Lower lobe of right lung (tissue), 2 donors: ENCODE measurements at regions not wholly inside any gene's neighbourhood (a gene's known extent, or its start where the extent isn't known, plus 50 kb on each side); places are given as distances from the start of the nearest gene placed in this dataset.

ENCODE experiments used
- ATAC-seq, 2 donors: fragments of 200-7000 bp; cut with Tn5 transposase; one replicate each; pipeline ENCODE4 v1.9.1; 2020 to 2022; ENCODE audit warnings: mild to moderate bottlenecking in 2 of 2, moderate library complexity in 2 of 2
- DNase-seq: peaks from one replicate; pipeline ENCODE4 v3.0.0-alpha.2; 2020
- H3K27ac ChIP-seq: fragments of 200-600 bp; one replicate; pipeline ENCODE4 v1.8.0; 2022
- H3K27me3 ChIP-seq: fragments of 200-600 bp; one replicate; pipeline ENCODE4 v1.8.0; 2022; ENCODE audit warnings: low read depth
- H3K36me3 ChIP-seq: fragments of 200-600 bp; one replicate; pipeline ENCODE4 v1.8.0; 2022; ENCODE audit warnings: mild to moderate bottlenecking
- H3K4me1 ChIP-seq: fragments of 200-600 bp; one replicate; pipeline ENCODE4 v1.8.0; 2022
- H3K4me3 ChIP-seq: fragments of 200-600 bp; one replicate; pipeline ENCODE4 v1.8.0; 2022; ENCODE audit warnings: mild to moderate bottlenecking
- H3K9me3 ChIP-seq: fragments of 200-600 bp; one replicate; pipeline ENCODE4 v1.8.0; 2022
- CTCF ChIP-seq: fragments of 200-600 bp; IDR thresholded peaks from one replicate; pipeline ENCODE4 v1.8.0; 2022; ENCODE audit warnings: antibody characterized with exemption, mild to moderate bottlenecking
- intact Hi-C: fragments of 100-400 bp; cut with DNase I; formaldehyde crosslinking; loops from one replicate; pipeline ENCODE4 v1.11.0; 2022
- donor health status: DM: no; HTN: yes; CAD: no; lungs with severe emphysema.

DNA sequence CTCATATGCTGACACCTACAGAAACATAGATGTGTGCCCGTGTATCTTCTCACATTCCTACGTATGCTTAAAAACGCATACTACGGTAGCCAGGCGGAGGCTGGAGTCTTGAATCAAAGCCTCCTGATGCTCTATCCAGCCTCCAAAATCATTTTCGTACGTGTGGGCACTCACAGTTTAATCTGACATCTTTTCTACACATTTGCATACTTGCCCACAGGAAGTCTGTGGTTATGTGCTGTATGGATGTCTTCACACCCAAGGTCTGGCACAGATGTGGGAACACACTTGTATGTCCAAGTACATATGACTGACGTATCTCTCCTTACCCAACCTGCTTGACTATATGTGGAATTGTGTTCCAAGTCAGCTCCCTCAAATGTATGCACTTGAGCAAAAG is 561.8 kb upstream of the CADM1 start:
- H3K4me3 ChIP-seq: no peak overlapping the region
- H3K27ac ChIP-seq: no peak overlapping the region
- intact Hi-C loops: no loop called here
- ATAC-seq (no peak), DNase-seq (no peak)
- H3K27me3 ChIP-seq: peaks cover 1% of the 10 kb centered on the region
- no peaks in the 10 kb centered on the region for H3K36me3 ChIP-seq
- TF ChIP-seq CTCF: no peak
- peaks cover 8% of the 10 kb centered on the region for H3K4me1 ChIP-seq
- H3K9me3 ChIP-seq: no peaks in the 10 kb centered on the region

GRCh38 chr11:116065191-116065895 is 561.1 kb upstream of the CADM1 start:
- no peaks in the 10 kb centered on the region for H3K36me3 ChIP-seq
- intact Hi-C loops: no loop called here
- no peak overlapping the region for H3K27ac ChIP-seq
- no peak for TF ChIP-seq CTCF
- DNase-seq (no peak), ATAC-seq (no peak)
- peaks cover 7% of the 10 kb centered on the region for H3K27me3 ChIP-seq
- H3K4me1 ChIP-seq: peaks cover 1% of the 10 kb centered on the region
- H3K9me3 ChIP-seq: no peaks in the 10 kb centered on the region
- no peak overlapping the region for H3K4me3 ChIP-seq

GRCh38 chr11:116062490-116063171 is 558.4 kb upstream of the CADM1 start:
- peaks cover 7% of the 10 kb centered on the region for H3K27me3 ChIP-seq
- no peaks in the 10 kb centered on the region for H3K36me3 ChIP-seq
- H3K4me3 ChIP-seq: no peak overlapping the region
- DNase-seq (no peak), ATAC-seq (no peak)
- no peak for TF ChIP-seq CTCF
- intact Hi-C loops: no loop called here
- H3K27ac ChIP-seq: no peak overlapping the region
- H3K9me3 ChIP-seq: no peaks in the 10 kb centered on the region
- H3K4me1 ChIP-seq: no peaks in the 10 kb centered on the region

DNA sequence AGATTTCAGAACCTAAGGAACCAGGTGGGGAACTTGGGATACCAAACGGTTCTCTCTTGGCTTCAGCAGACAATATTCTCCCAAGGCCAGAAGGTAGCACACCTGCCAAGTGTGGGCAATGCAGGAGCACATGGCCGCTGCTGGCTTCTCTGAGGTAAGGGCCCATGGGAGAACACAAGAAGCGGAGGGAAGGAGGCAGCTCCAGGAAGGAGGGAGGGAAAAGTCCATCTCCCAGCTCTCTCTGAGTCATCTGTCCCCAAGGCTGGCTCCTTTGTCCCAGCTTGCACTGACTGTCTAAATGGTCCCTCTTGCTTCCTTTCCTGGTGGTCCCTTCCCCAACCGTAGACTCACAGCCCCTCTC is 557.9 kb upstream of the CADM1 start:
- Histone ChIP-seq H3K4me3 (no peak overlapping the region), H3K9me3 (no peaks in the 10 kb centered on the region), H3K36me3 (no peaks in the 10 kb centered on the region), H3K27ac (no peak overlapping the region), H3K4me1 (no peaks in the 10 kb centered on the region), H3K27me3 (peaks cover 7% of the 10 kb centered on the region)
- intact Hi-C loops: no loop called here
- no peak for TF ChIP-seq CTCF
- no peak for DNase-seq
- no peak for ATAC-seq

DNA sequence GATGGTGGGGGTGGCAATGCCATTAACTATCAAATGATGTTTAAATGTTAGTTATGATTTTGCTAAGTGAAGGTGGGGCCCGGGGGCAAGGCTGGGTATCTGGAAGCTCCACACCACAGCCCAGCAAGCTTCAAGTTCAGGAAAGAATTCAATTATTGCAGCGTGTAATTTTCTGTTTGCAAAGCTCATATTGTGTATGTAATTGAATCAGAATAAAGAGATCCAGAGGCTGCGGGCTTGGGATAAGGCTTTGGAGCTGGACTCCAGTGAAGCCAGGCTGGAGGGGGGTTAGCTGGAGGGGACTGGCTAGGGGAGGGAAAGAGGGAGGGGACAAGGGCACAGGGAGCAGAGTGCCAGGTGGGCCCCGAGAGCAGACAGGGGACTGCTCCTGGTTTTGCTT is 557.1 kb upstream of the CADM1 start:
- peaks cover 7% of the 10 kb centered on the region for H3K27me3 ChIP-seq
- intact Hi-C loops: no loop called here
- H3K36me3 ChIP-seq: no peaks in the 10 kb centered on the region
- H3K4me3 ChIP-seq: no peak overlapping the region
- no peak for TF ChIP-seq CTCF
- no peak for DNase-seq
- no peak overlapping the region for H3K27ac ChIP-seq
- no peak for ATAC-seq
- no peaks in the 10 kb centered on the region for H3K9me3 ChIP-seq
- no peaks in the 10 kb centered on the region for H3K4me1 ChIP-seq
